ENCODE measurements at regions not wholly inside any gene's neighbourhood (a gene's known extent, or its start where the extent isn't known, plus 50 kb on each side); places are given as distances from the start of the nearest gene placed in this dataset.

DNA sequence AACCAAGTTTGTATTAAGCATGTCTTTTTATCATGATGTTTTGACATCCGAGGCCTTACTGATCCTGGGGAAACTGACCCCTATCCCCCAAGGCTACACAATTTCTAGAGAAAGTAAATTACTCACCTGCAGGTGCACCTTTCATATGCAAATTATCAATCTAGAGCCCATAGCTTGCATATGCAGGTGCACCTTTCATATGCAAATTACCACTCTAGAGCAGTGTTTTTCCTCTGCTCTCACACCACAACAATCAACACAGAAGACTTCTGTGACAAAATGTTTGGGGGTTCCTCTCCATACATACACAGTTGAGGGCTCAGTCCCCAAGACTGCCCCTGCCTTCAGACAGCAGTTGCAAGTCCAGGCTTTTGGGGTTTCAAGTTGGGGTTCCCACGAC, 203.7 kb upstream of the RORB start:
- Histone ChIP-seq H3K36me3 (ENCODE audit: control insufficient read depth, insufficient read depth, low read length) (no peaks in the 10 kb centered on the region), H3K27ac (ENCODE audit: low read depth, low read length, severe bottlenecking) (no peak overlapping the region), H3K9me3 (ENCODE audit: control insufficient read depth, low read length) (no peaks in the 10 kb centered on the region), H3K4me3 (ENCODE audit: extremely low read depth, insufficient read depth, low read length, poor library complexity, severe bottlenecking) (no peak overlapping the region), H3K4me1 (ENCODE audit: control insufficient read depth, insufficient read depth, low read length, poor library complexity, severe bottlenecking) (no peaks in the 10 kb centered on the region)
- WGBS, 2 experiments (ENCODE audit: insufficient coverage in 2 of 2), result 83% methylated on average over 1 of the region's 2 CpGs; no CpG with 5 or more reads in 1 of the 2 experiments

GRCh38 chr9:74303945-74304344, 193.2 kb upstream of the RORB start:
- H3K4me1 ChIP-seq (ENCODE audit: control insufficient read depth, insufficient read depth, low read length, poor library complexity, severe bottlenecking), result no peaks in the 10 kb centered on the region
- no peaks in the 10 kb centered on the region for H3K9me3 ChIP-seq (ENCODE audit: control insufficient read depth, low read length)
- H3K27ac ChIP-seq (ENCODE audit: low read depth, low read length, severe bottlenecking), result no peak overlapping the region
- H3K36me3 ChIP-seq (ENCODE audit: control insufficient read depth, insufficient read depth, low read length), result no peaks in the 10 kb centered on the region
- WGBS, 2 experiments (ENCODE audit: insufficient coverage in 2 of 2), result 91 to 96% methylated on average over 6 of the region's 6 CpGs
- no peak overlapping the region for H3K4me3 ChIP-seq (ENCODE audit: extremely low read depth, insufficient read depth, low read length, poor library complexity, severe bottlenecking)

- Histone ChIP-seq H3K4me3 (ENCODE audit: extremely low read depth, insufficient read depth, low read length, poor library complexity, severe bottlenecking) (no peak overlapping the region), H3K4me1 (ENCODE audit: control insufficient read depth, insufficient read depth, low read length, poor library complexity, severe bottlenecking) (no peaks in the 10 kb centered on the region), H3K9me3 (ENCODE audit: control insufficient read depth, low read length) (no peaks in the 10 kb centered on the region), H3K36me3 (ENCODE audit: control insufficient read depth, insufficient read depth, low read length) (no peaks in the 10 kb centered on the region), H3K27ac (ENCODE audit: low read depth, low read length, severe bottlenecking) (no peak overlapping the region)
- whole genome bisulfite sequencing, 2 experiments (ENCODE audit: insufficient coverage in 2 of 2), result no CpG with 5 or more reads among the region's 1 CpG
Measured at GRCh38 chr9:74304598-74304997, 192.5 kb upstream of the RORB start.

DNA sequence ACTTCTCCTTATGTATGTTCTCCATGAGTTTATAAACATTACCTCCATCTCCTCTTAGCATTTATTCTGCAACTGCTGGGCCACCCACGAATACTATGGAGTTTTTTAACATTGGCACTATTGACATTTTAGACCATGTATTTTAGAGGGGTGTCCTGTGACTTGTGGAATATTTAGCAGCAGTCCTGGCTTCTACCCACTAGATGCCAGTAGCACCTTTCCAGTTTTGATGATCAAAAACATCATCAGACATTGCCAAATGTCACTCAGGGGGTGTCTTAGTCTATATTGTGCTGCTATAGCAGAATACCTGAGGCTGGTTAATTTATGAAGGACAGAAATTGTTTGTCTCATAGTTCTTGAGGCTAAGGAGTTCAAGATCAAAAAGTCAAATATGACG, 187.5 kb upstream of the RORB start:
- no peaks in the 10 kb centered on the region for H3K4me1 ChIP-seq (ENCODE audit: control insufficient read depth, insufficient read depth, low read length, poor library complexity, severe bottlenecking)
- no peaks in the 10 kb centered on the region for H3K9me3 ChIP-seq (ENCODE audit: control insufficient read depth, low read length)
- H3K36me3 ChIP-seq (ENCODE audit: control insufficient read depth, insufficient read depth, low read length), result no peaks in the 10 kb centered on the region
- H3K27ac ChIP-seq (ENCODE audit: low read depth, low read length, severe bottlenecking), result no peak overlapping the region
- WGBS, 2 experiments (ENCODE audit: insufficient coverage in 2 of 2), result 88% methylated on average over 1 of the region's 2 CpGs; no CpG with 5 or more reads in 1 of the 2 experiments
- no peak overlapping the region for H3K4me3 ChIP-seq (ENCODE audit: extremely low read depth, insufficient read depth, low read length, poor library complexity, severe bottlenecking)

DNA sequence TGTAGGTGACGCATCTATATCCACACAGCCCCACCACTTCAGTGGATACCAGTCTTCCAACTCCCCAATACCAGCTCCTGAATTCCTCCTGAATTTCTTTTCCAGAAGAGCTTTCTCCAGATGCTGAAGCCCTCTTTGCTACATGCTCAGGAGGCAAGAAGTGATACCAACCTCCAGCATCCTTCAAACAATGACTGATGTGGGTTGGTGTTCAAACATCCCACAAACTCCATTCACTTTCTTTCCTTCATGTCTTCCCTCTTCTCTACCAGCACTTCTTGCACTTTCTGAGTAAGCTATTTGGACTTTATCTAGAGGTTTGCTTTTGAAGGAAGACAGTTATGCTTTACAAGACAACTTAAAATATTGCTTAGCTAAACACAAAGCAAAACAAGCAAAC, 179.9 kb upstream of the RORB start:
- H3K4me1 ChIP-seq (ENCODE audit: control insufficient read depth, insufficient read depth, low read length, poor library complexity, severe bottlenecking), result no peaks in the 10 kb centered on the region
- WGBS, 2 experiments (ENCODE audit: insufficient coverage in 2 of 2), result 0% methylated on average over 1 of the region's 1 CpG

DNA sequence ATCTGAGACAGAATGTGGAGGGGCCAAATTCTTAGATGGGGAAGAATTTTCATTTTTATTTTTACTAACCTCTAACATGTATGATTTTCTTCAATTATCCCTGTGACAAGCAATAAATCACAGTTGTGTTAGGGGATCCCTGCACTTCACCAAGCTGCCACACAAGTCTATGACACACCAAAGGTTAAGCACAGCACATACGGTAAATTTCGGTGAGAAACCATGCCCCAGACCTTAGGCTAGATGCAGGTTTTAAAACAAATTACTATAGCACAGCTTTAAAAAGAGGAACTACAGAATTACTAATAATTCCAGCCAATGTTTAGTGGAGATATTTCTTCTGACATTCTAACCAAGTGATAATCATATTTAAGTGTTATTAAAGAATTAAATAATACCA, 175.7 kb upstream of the RORB start:
- Histone ChIP-seq H3K36me3 (ENCODE audit: control insufficient read depth, insufficient read depth, low read length) (no peaks in the 10 kb centered on the region), H3K4me1 (ENCODE audit: control insufficient read depth, insufficient read depth, low read length, poor library complexity, severe bottlenecking) (no peaks in the 10 kb centered on the region), H3K4me3 (ENCODE audit: extremely low read depth, insufficient read depth, low read length, poor library complexity, severe bottlenecking) (no peak overlapping the region), H3K9me3 (ENCODE audit: control insufficient read depth, low read length) (no peaks in the 10 kb centered on the region), H3K27ac (ENCODE audit: low read depth, low read length, severe bottlenecking) (no peak overlapping the region)
- 40% methylated on average over 1 of the region's 2 CpGs; no CpG with 5 or more reads in 1 of the 2 experiments for WGBS, 2 experiments (ENCODE audit: insufficient coverage in 2 of 2)

More for the DNA sequence above, 179.9 kb upstream of the RORB start:
- Histone ChIP-seq H3K4me3 (ENCODE audit: extremely low read depth, insufficient read depth, low read length, poor library complexity, severe bottlenecking) (no peak overlapping the region), H3K36me3 (ENCODE audit: control insufficient read depth, insufficient read depth, low read length) (no peaks in the 10 kb centered on the region), H3K9me3 (ENCODE audit: control insufficient read depth, low read length) (no peaks in the 10 kb centered on the region), H3K27ac (ENCODE audit: low read depth, low read length, severe bottlenecking) (no peak overlapping the region)

DNA sequence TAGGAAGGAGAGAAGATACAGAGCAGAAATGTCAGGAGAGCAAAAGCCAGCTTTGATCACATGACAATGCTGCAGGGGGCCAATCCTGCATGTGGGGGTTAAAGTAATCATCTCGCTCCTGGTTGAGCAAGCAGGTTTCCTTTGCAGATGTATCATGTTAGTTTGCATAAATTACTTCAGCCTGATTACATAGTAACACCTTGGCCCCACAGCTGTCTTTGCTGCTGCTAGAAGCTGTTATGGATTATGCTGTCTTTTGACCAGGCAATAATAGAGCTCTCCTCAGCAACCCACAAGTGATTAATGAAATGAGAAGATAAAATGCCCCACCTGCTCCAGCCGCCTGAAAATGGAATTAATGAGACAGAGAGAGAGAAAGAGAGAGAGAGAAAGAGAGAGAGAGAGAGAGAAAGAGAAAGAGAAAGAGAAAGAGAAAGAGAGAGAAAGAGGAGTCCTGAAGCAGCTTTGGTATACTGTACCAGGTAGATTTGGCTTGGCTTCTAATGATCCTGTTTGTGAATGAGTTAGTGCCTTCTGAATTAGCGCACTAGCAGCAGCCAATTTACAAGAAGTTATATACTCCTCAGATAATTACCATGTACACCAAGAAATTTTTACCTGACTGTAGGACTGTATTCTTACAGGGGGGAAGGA, 174.3 kb upstream of the RORB start:
- 88% methylated on average over 1 of the region's 3 CpGs; no CpG with 5 or more reads in 1 of the 2 experiments for WGBS, 2 experiments (ENCODE audit: insufficient coverage in 2 of 2)
- H3K36me3 ChIP-seq (ENCODE audit: control insufficient read depth, insufficient read depth, low read length), result no peaks in the 10 kb centered on the region
- H3K9me3 ChIP-seq (ENCODE audit: control insufficient read depth, low read length), result no peaks in the 10 kb centered on the region
- H3K4me3 ChIP-seq (ENCODE audit: extremely low read depth, insufficient read depth, low read length, poor library complexity, severe bottlenecking), result no peak overlapping the region
- H3K4me1 ChIP-seq (ENCODE audit: control insufficient read depth, insufficient read depth, low read length, poor library complexity, severe bottlenecking), result no peaks in the 10 kb centered on the region
- no peak overlapping the region for H3K27ac ChIP-seq (ENCODE audit: low read depth, low read length, severe bottlenecking)

DNA sequence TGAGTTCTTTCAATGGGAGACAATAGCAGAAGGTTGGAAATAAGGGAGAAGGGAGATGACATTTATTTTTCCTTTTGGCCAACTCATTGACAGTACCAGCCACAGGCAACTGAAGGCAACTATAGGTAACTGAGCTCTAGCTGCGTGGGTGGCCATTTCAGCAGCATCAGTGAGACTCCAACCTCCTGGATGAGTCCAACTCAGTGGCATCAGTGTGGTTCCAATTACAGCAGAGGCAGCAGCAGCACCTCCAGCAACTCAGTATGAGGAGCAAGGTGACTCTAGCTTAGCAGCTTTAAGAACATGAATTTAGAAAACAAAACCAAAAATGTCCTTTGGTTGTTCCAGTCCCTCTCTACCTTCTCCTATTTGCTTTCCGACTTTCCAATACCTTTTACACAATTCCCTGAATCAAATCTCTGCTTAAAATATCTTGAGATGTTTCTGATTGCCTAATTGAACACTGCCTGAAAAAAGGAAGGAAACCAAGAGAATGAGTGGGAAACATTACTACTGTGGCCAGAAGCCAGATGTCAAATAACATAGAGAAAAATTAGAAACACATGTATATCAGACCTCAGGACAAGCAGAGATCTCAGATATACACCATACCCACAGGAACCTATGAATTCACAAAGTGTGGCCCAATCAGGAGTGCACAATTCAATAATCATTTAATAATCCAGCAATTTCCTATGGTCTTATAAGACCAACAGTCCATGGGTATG, 166.5 kb upstream of the RORB start:
- no peaks in the 10 kb centered on the region for H3K9me3 ChIP-seq (ENCODE audit: control insufficient read depth, low read length)
- H3K4me1 ChIP-seq (ENCODE audit: control insufficient read depth, insufficient read depth, low read length, poor library complexity, severe bottlenecking), result no peaks in the 10 kb centered on the region
- 86 to 88% methylated on average over 1 to 2 of the region's 2 CpGs for WGBS, 2 experiments (ENCODE audit: insufficient coverage in 2 of 2)
- no peak overlapping the region for H3K4me3 ChIP-seq (ENCODE audit: extremely low read depth, insufficient read depth, low read length, poor library complexity, severe bottlenecking)
- no peaks in the 10 kb centered on the region for H3K36me3 ChIP-seq (ENCODE audit: control insufficient read depth, insufficient read depth, low read length)
- H3K27ac ChIP-seq (ENCODE audit: low read depth, low read length, severe bottlenecking), result no peak overlapping the region

GRCh38 chr9:74331607-74332006, 165.5 kb upstream of the RORB start:
- Histone ChIP-seq H3K9me3 (ENCODE audit: control insufficient read depth, low read length) (no peaks in the 10 kb centered on the region), H3K36me3 (ENCODE audit: control insufficient read depth, insufficient read depth, low read length) (no peaks in the 10 kb centered on the region), H3K27ac (ENCODE audit: low read depth, low read length, severe bottlenecking) (no peak overlapping the region), H3K4me3 (ENCODE audit: extremely low read depth, insufficient read depth, low read length, poor library complexity, severe bottlenecking) (no peak overlapping the region), H3K4me1 (ENCODE audit: control insufficient read depth, insufficient read depth, low read length, poor library complexity, severe bottlenecking) (no peaks in the 10 kb centered on the region)
- WGBS, 2 experiments (ENCODE audit: insufficient coverage in 2 of 2), result no CpG with 5 or more reads among the region's 3 CpGs

DNA sequence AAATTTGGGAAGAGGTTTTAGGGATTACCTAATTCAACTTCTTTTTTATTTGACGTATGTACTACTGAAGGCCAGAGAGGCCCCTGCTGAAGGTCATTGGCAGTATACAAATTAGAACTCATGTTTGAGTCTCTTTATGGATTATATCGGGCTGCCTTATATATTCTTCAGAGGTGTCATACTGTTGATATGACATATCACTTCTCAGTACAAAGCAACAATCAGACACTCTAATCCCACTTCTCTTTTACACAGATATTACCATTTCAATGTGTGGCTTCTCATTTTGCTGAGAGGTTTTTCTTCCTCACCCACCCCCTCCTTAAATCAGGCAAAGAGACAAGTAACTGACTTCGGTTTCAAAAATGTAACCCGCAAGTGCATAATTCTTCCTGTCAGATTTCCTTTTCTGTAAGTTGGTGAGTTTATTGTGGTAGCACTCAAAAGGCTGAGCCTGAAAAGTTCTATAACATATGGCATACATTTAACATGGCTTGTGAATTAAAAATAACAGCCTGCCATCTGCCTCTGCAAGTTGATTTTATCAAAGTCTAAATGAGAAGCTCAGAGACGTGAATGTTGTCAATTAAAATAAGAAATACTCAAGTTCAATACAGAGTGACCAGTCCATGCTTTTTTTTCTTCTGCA, 163.6 kb upstream of the RORB start:
- H3K27ac ChIP-seq (ENCODE audit: low read depth, low read length, severe bottlenecking), result no peak overlapping the region
- no peaks in the 10 kb centered on the region for H3K36me3 ChIP-seq (ENCODE audit: control insufficient read depth, insufficient read depth, low read length)
- 80 to 93% methylated on average over 2 of the region's 5 CpGs for whole genome bisulfite sequencing, 2 experiments (ENCODE audit: insufficient coverage in 2 of 2)
- H3K9me3 ChIP-seq (ENCODE audit: control insufficient read depth, low read length), result no peaks in the 10 kb centered on the region
- no peaks in the 10 kb centered on the region for H3K4me1 ChIP-seq (ENCODE audit: control insufficient read depth, insufficient read depth, low read length, poor library complexity, severe bottlenecking)
- no peak overlapping the region for H3K4me3 ChIP-seq (ENCODE audit: extremely low read depth, insufficient read depth, low read length, poor library complexity, severe bottlenecking)

- Histone ChIP-seq H3K36me3 (ENCODE audit: control insufficient read depth, insufficient read depth, low read length) (no peaks in the 10 kb centered on the region), H3K9me3 (ENCODE audit: control insufficient read depth, low read length) (no peaks in the 10 kb centered on the region), H3K27ac (ENCODE audit: low read depth, low read length, severe bottlenecking) (no peak overlapping the region), H3K4me3 (ENCODE audit: extremely low read depth, insufficient read depth, low read length, poor library complexity, severe bottlenecking) (no peak overlapping the region), H3K4me1 (ENCODE audit: control insufficient read depth, insufficient read depth, low read length, poor library complexity, severe bottlenecking) (no peaks in the 10 kb centered on the region)
- WGBS, 2 experiments (ENCODE audit: insufficient coverage in 2 of 2), result no CpG with 5 or more reads among the region's 2 CpGs
Measured at GRCh38 chr9:74334271-74334670, 162.9 kb upstream of the RORB start.
